ENCODE measurements at regions not wholly inside any gene's neighbourhood (a gene's known extent, or its start where the extent isn't known, plus 50 kb on each side); places are given as distances from the start of the nearest gene placed in this dataset.
A peak's percentile ranks its signal among the peaks of the same experiment; 100 is the strongest.

GRCh38 chr14:106487600-106487999 is 961.2 kb downstream of the TMEM121 start:
- no peaks in the 10 kb centered on the region for H3K27me3 ChIP-seq
- H3K27ac ChIP-seq = no peak overlapping the region
- H3K4me3 ChIP-seq = no peak overlapping the region
- no peaks in the 10 kb centered on the region for H3K9me3 ChIP-seq
- intact Hi-C loops (cut with DNase I) = no loop called here
- no peaks in the 10 kb centered on the region for H3K4me1 ChIP-seq
- DNase-seq = no peak
- H3K36me3 ChIP-seq = no peaks in the 10 kb centered on the region
- WGBS, 2 donors = 28 to 38% methylated on average over 2 of the region's 2 CpGs
- TF ChIP-seq, protein P1, sequence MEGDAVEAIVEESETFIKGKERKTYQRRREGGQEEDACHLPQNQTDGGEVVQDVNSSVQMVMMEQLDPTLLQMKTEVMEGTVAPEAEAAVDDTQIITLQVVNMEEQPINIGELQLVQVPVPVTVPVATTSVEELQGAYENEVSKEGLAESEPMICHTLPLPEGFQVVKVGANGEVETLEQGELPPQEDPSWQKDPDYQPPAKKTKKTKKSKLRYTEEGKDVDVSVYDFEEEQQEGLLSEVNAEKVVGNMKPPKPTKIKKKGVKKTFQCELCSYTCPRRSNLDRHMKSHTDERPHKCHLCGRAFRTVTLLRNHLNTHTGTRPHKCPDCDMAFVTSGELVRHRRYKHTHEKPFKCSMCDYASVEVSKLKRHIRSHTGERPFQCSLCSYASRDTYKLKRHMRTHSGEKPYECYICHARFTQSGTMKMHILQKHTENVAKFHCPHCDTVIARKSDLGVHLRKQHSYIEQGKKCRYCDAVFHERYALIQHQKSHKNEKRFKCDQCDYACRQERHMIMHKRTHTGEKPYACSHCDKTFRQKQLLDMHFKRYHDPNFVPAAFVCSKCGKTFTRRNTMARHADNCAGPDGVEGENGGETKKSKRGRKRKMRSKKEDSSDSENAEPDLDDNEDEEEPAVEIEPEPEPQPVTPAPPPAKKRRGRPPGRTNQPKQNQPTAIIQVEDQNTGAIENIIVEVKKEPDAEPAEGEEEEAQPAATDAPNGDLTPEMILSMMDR (IDR thresholded peaks at IDR 0.05) = no peak
- ATAC-seq = no peak
- FAIRE-seq = no peak

GRCh38 chr14:106488291-106488690 is 961.9 kb downstream of the TMEM121 start:
- WGBS, 2 donors = 22 to 68% methylated on average over 1 of the region's 1 CpG
- intact Hi-C loops (cut with DNase I) = no loop called here
- no peak for FAIRE-seq

DNA sequence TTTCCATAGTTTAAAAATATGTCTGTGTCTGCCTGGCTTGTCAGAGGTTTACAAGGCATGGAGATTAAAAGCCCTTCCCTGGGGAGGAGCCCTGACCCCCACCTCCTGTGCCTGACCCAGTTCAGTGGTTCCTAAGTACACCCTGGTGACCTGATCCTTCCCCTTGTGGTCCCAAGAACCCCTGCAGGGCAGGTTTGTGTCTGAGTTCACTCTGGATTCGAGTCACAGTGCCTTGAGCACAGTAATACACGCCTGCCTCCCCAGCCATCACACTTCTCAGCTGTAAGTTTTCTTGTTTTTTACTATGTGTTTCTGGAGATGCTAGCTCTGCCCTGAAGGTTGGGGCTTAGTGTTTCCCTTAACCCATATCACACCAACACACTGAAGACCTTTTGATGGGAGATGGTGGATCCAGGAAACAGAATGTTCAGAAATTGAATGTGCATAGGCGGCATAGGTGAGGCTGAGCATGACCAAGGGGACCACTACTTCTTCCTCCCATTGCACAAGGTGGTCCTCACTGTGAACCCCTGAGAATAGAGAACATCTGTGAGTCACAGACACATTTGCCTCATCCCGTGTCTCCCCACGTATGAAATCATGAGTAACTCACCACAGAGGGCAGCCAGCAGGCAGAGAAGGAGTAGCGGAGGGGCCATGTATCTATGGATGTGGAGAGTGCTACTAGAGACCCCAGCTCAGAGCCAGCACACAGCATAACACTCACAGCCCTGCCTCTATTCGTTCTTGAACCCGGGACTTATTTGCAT is 962.9 kb downstream of the TMEM121 start:
- H3K27me3 ChIP-seq = no peaks in the 10 kb centered on the region
- no peak overlapping the region for H3K27ac ChIP-seq
- intact Hi-C loops (cut with DNase I) = no loop called here
- FAIRE-seq (no peak), DNase-seq (no peak), ATAC-seq (no peak)
- WGBS, 2 donors = 35 to 47% methylated on average over 8 of the region's 8 CpGs
- TF ChIP-seq, protein P1 (IDR thresholded peaks at IDR 0.05) = no peak
- no peaks in the 10 kb centered on the region for H3K36me3 ChIP-seq
- no peaks in the 10 kb centered on the region for H3K4me1 ChIP-seq
- no peak overlapping the region for H3K4me3 ChIP-seq
- no peaks in the 10 kb centered on the region for H3K9me3 ChIP-seq

More at GRCh38 chr14:106488291-106488690, 961.9 kb downstream of the TMEM121 start:
- H3K27me3 ChIP-seq = no peaks in the 10 kb centered on the region
- H3K4me1 ChIP-seq = no peaks in the 10 kb centered on the region
- DNase-seq (no peak), ATAC-seq (no peak)
- no peak overlapping the region for H3K4me3 ChIP-seq
- no peaks in the 10 kb centered on the region for H3K9me3 ChIP-seq
- no peaks in the 10 kb centered on the region for H3K36me3 ChIP-seq
- H3K27ac ChIP-seq = no peak overlapping the region
- TF ChIP-seq, protein P1 (IDR thresholded peaks at IDR 0.05) = no peak

GRCh38 chr14:106490442-106490841 is 964.1 kb downstream of the TMEM121 start:
- H3K4me3 ChIP-seq = no peak overlapping the region
- TF ChIP-seq, protein P1 (IDR thresholded peaks at IDR 0.05) = no peak
- FAIRE-seq (no peak), DNase-seq (no peak), ATAC-seq (no peak)
- intact Hi-C loops (cut with DNase I) = no loop called here
- H3K36me3 ChIP-seq = no peaks in the 10 kb centered on the region
- H3K27ac ChIP-seq = no peak overlapping the region
- H3K9me3 ChIP-seq = no peaks in the 10 kb centered on the region
- H3K27me3 ChIP-seq = no peaks in the 10 kb centered on the region
- H3K4me1 ChIP-seq = no peaks in the 10 kb centered on the region
- WGBS, 2 donors = 48 to 61% methylated on average over 5 of the region's 5 CpGs

DNA sequence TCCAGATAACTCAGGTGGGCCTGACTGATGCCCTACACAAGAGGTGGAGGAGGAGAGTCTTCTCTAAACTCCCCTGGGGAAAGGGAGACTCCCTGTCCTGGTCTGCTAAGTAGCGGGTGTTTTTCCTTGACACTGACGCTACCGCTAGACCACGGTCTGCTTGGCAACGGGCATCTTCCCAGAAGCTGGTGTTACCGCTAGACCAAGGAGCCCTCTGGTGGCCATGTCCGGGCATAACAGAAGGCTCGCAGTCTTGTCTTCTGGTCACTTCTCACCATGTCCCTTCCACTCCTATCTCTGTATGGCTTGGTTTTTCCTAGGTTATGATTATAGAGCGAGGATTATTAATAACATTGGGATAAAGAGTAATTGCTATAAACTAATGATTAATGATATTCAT is 965.5 kb downstream of the TMEM121 start:
- Histone ChIP-seq H3K4me3 (no peak overlapping the region), H3K27ac (no peak overlapping the region), H3K4me1 (no peaks in the 10 kb centered on the region), H3K27me3 (no peaks in the 10 kb centered on the region), H3K36me3 (no peaks in the 10 kb centered on the region), H3K9me3 (no peaks in the 10 kb centered on the region)
- 66 to 67% methylated on average over 9 of the region's 9 CpGs for WGBS, 2 donors
- FAIRE-seq (no peak), ATAC-seq (no peak), DNase-seq (peak in 1 of 6 donors; percentile 18)
- TF ChIP-seq, protein P1 (IDR thresholded peaks at IDR 0.05) = no peak
- intact Hi-C loops (cut with DNase I) = no loop called here
